CMK (cell line): ENCODE measurements at regions not wholly inside any gene's neighbourhood (a gene's known extent, or its start where the extent isn't known, plus 50 kb on each side); places are given as distances from the start of the nearest gene placed in this dataset.

Experiments used
- DNase-seq: peaks from one replicate; pipeline ENCODE4 v3.0.0-alpha.2; 2010; ENCODE audit warnings: low read depth

DNA sequence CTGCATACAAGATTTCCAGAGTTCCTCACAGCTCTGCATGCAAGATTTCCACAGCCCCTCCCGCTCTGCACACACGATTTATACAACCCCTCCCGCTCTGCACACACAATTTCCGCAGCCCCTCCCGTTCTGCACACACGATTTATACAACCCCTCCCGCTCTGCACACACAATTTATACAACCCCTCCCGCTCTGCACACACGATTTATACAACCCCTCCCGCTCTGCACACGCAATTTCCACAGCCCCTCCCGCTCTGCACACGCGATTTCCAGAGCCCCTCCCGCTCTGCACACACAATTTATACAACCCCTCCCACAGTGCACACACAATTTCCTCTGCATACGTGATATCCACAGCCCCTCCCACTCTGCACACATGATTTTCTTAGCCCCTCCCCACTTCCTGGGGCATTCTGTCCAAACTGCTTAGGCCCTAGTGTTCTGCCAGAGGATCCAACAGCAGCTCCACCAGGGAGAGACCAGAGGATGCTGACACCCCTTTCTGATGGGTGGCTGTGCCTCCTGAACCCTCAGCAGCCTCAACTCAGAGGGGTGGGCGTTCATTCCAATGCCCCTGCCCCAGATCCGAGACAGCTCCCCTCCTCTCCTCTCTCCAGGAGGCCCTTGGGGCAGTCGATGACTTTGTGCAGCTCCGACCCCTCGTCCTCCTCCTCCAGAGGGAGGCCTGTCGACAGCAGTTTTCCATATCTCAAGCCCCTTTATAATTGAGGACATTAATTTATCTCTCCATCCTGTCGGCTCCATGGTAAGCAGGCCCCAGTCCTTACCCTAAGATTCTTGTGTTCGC lies 671.7 kb downstream of the BRD1 start:
- no peak for DNase-seq

DNA sequence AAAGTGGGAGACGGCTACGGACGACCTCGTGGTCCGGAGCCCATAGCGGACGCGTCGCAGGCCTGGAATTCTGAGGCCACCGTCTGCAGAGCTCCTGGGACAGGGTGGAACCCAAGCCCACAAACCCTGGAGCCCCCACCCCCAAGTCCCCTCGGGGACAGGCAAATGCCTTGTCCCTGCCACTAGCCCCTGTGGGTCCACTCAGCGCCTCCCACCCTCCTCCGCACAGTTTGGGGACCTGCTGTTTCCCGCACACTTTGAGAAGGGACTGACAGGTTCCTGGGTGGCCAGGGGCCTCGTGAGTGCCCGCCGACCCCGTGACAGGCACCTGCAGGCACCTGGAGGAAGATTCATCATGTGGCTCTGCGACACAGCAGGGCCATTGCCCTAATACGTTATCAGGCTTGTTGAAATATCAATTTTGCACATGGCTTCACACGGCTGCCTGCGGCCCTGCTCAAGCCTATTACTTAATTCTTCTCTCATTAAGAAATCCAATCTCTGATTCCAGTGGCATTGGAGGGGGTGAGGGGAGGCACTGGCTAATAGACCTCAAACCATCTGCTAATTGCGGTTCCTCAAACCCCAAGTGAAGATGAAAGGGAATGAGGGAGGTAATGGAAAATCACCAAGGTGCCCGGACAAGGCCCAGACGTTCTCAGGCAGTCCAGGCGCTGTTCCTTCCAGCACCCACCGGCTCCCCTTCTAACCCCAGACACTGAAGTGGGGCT lies 672.5 kb downstream of the BRD1 start:
- no peak for DNase-seq

DNA sequence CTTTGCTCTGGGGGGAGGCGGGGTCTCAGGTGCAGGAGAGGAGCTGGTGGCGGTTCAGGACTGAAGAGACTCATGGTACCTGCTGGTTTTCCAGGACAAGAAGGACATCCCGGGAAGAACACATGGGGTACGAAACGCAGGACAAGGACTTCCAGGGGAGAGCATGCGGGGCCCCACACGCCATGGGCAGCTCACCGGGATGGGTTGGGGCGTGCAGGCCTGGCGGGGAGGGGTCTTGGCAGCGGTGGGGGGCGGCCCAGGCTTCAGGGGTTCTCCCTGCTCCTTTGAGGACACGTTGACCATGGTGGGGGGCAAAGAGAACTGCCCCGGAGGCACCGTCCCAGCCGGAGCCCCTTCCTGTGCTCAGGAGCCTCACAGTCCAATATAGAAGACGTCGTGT lies 673.2 kb downstream of the BRD1 start:
- DNase-seq: no peak

DNA sequence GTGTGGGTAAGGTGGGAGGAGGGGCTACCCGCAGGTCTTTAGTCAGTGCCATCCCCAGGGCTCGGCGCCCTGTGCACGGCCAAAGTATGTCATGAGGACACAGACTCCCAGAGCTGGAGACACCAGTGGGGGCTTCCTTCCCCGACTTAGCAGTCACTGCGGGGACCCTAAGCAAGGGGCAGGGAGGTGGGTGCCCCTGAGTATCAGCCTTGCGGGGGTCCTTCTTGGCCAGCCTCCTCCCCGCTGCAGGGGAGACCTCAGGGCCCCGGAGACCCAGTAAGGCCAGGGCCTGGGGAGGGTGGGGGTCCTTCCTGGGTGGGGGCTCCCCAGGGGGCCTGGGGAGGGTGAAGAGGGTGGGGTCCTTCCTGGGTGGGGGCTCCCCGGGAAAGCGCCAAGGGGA lies 673.8 kb downstream of the BRD1 start:
- no peak for DNase-seq

DNA sequence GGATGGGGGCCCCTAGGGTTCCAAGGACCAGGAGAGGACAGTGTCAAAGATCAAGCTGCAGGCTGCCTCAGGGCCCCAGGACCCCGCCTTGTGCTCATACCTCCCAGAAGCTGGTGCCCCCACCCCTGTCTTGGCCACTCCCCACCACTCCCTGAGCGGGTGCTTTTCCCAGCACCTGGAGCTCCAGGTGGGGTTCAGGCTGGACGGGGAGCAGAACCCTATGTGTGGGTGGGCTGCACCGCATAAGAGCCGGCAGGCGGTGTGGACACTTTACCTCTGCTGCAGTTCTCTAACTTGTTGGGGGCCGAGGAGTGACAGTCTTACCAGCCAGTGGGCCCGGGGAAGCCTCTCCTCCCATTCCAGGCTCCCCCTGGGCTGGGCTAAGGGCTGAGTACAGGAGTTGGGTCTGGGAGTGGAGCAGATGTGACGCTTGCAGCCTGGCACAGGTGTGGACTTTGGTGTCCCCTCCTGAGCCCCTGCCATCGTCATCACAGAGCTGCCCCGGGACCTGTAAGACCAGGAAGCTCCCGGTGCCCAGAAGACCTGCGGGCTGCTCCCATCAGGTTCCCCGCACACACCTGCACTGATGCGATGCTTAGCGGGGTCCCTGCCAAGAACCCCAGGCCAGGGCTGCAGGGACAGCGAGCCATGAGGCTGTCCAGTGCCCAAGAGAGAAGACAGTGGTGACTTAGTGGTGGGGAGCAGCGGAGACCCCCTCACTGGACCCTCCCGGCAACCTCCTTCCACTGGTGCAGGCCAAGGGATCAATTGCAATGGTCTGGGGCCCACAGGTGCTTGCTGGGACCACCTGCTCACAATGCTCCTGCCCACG lies 674.5 kb downstream of the BRD1 start:
- no peak for DNase-seq

DNA sequence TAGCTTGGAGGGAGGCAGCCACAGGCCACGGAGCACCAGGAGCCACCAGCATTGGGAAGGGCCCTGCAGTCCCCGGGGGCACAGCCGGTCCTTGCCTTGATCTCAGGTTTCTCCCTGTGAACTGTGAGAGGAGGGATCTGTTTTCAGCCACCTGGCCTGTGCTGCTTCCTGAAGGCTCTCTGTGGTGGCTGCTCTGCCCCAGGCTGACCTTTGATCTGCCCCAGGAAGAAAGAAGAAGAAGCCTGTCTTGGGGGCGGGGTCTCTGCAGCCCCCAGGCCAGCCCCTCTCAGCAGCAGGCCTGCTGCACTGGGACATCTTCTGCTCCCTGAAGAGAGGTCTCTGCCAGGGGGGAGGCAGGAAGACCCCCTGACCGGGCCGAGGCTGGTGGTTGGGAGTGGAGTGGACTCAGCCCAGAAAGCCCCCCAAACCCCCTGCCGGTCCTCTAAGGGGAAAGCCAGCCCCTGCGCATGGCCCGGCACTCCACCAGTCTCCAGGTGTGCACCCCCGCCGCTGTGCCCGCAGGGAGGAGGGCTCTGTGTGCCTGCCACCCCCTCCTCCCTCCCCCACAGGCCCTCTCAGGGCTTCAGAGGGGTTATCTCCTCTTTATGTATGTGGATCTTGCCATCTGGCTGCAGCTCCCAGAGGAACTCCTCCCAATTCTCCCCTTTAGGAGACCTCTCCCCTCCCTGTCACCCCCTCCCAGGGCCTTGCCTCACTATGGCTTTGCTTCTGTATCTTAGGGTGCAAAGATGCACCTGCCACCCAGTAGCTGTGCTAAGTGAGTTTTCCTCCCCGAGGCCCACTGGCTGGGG lies 675.3 kb downstream of the BRD1 start:
- DNase-seq: no peak

DNA sequence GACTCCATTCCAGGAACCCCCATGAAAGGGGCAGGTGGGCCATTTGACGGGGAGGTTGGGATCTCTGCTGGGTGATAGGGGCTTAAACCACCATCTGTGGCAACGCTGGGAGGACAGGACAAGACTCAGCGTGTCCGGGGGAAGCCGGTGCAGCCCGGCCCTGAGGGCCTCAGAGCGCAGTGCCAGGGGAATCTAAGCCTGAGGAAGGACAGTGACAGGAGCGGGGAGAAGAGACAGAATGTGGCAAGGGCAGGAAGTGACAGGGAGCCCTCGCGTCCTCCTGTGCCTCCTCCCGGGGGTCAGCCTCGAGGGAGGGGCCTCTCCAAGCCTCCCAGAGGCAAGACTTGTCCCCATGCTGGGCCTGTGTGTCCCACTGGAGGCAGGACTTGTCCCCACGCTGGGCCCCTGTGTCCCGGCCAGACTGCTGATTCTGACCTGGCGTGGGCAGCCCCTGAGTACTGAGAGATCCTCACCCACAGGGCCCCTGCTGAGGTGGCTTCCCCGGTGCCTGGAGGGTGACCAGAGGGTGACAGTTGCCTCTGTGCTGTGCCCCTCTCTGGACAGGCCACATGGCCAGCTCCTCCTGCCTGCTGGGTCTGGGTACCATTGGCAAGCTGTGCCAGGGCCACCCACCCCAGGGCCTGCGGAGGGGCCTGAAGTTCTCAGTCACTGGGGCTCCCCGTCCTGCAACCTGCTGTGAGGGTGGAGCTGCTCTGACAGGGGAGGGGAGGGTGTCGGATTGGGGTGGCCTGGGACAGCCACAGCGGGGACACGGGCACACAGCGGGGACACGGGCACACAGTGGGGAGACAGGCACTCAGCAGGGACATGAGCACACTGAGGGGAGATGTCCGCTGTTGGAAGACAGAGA lies 676.2 kb downstream of the BRD1 start:
- DNase-seq: no peak

DNA sequence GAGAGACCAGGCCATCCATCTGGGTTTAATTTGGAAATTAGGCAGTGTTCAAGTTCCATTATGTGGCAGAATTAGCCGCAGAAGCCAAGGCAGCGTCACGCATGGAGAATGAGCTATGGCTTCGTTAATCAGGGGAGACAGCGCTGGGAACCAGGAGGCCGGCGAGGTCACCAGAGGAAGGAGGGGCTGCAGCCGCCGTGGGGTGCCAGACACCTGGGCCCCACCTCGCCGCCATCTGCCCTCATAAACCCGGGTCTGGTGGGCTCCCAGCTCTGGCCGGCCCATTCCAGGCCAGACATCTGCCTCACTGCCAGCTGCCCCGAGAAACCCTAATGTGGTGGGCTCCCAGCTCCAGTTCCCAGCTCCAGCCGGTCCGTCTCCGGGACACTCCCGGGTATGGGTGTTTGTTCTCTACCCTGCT lies 676.9 kb downstream of the BRD1 start:
- no peak for DNase-seq

DNA sequence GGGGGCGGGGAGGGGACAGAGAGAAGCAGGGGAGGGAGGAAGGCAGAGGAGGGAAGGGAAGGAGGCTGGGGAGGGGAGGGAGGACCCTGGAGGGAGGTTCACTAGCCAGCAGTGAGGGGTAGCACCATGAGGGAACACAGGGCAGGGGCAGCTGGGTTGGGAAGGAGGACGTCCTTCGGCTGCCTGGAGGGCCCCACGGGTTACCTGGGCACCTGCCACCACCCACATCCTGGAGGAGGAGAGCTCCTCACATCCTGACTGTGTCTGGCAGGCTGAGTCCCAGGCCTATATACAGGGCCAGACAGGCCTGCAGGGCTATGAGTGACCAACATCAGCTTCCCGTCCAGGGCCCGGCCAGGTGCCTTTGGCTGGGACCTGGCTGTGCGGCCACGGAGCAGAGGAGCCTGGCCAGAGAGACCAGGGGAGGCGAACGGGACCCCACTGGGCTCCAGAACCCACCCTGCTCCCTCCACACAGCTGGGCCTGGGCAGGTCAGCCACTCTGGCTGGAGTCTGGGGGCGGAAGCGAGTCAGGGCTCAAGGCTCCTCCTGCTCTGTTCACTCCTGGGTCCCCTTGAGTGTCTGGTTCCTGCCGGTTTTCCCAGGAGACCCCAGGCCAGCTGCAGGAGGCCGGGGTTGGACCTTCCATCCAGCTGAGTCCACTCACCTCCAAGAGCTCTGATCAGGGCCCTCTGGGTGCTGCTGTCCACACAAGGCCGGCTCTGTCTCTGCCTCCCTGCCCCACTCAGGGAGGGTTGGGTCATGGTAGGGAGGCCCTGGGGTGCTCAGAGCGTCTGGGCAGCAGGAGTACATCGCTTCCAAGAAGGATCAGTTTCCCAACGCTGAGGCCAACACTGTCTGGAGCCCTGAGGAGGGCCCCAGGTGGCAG lies 677.7 kb downstream of the BRD1 start:
- DNase-seq: no peak

DNA sequence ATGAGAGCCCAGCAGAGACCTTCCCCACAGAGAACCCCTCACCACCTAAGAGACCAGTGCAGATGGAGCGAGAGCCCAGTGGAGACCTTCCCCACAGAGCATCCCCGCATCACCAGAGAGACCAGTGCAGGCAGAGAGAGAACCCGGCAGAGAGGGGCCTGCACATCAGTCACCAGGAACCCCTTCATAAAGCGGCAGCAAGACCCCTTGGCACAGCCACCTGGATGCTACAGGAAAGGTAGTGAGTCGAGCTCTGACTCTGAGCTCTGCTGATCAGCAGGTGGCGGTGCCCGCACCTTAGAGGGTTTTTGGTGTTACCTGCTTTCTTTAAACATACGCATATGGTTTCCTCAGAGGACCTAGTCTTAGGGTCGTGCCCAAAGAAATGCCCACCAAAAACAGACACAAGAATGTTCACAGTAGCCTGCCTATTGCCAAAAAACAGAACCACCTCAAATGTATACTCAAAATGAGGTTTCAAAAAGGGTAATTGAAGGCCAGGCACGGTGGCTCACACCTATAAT lies 678.7 kb downstream of the BRD1 start:
- DNase-seq: no peak

DNA sequence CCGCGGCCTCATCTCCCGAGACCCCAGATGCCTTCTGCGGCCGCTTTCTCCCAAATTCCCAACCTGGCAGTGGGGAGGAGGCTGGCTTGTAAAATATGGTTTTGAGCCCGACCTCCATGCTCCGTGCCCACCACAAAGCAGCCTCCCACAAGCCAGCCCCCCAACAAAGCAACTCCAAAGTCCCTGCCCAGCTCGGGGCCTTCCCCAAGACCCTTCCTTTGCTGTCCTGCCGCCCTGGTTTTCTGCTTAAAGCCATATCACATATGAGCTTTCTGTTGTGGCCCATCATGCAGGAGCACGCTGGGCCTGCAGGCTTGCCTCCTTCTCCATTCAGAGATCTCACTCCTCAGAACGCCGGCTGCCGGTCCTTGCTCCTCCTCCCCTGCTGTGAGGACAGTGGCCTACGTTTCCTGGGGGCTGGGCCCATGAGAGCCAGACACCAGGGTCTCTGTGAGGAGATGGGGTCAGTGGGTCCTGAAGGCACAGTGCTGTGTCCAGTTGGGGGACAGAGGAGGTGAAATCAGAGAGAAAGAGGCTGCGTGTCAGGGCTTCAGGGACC lies 680.0 kb downstream of the BRD1 start:
- DNase-seq: no peak

DNA sequence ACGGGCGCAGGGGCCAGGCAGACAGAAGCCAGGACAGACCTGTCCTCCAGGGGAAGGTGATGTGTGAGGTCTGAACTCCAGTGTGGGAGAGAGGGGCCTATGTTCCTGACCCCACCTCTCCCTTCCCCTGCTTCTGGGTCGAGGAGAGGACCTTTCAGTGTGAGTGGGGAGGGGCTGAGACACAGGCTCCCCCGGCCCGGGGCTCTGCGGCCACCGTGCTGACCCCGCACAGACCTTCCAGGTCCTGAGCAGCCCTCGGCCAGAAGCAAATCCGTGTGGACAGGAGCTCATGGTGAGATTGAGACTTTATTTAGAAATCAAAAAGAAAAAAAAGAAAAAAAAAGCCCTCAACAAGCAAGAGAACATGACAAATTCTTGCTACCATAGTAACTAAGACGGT lies 680.5 kb downstream of the BRD1 start:
- DNase-seq: no peak

DNA sequence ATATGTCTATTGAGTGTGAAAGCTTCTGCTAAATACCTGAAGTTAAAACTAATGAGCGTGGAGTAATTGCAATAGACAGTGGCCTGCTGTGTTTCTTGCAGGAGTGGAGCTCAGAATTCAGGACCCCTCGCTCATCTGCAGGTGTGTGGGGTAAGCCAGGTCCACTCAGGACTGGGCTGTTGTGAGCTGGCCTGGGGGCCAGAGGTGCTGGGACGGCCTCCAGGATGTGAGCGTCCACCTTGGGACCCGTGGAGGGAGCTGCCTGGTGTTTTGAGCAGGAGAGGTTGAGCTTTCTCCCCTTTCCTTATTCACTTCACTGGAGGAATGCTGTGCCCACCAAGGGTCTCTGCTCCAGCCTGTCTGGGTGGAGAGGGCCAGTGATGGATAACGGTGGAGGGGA lies 681.2 kb downstream of the BRD1 start:
- no peak for DNase-seq

DNA sequence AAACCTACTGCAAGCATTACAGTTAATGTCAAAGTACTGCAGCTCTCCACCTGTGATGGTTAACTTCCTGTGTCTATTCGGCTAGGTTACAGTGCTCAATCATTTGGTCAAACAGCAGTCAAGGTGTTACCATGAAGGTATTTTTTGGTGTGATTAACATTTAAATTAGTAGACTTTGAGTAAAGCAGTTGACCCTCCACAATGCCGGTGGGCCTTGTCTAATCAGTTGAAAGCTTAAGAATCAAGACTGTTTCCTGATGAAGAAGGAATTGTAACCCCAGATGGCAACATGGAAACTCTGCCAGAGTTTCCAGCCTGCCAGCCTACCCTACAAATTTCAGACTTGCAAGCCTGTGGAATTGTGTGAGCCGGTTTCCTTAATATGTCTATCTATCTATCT lies 683.9 kb downstream of the BRD1 start:
- DNase-seq: no peak

DNA sequence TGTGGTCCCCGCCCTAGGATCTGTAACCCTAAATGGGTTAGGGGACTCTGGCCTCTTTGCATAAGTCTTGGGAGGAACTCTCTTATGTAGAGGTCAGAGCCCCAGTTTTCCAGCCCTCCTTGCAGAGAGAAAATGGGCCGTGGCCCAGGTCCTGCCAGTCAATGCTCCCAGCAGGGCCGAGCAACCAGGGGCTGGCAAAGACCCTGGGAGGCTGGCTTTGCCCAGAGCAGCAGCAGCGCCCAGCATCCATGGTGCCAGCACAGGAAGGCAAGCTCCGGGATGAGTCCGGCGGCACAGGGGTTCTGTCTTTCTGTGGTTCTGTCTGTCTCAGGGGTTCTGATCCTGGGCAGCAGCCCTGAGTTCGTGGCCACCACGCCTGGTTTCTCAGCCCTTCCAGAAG lies 684.8 kb downstream of the BRD1 start:
- no peak for DNase-seq

DNA sequence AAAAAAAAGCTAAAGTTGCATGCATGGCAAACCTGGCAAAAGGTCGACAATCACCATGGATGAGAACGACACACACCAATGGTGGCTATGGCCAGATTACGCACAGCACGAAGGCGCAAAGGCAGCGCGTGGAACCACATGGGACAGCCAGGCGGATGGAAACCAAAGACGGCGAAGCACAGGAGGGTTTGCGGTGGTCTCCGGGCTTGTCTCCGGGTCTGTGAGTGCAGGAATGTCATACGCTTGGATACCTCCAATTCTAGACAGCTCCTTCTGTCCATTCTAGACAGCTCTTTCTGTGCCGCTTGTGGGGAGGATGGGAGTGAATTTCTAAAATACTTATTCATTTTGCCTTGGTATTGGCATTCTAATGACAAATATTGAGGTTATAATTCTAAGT lies 685.4 kb downstream of the BRD1 start:
- DNase-seq: no peak

DNA sequence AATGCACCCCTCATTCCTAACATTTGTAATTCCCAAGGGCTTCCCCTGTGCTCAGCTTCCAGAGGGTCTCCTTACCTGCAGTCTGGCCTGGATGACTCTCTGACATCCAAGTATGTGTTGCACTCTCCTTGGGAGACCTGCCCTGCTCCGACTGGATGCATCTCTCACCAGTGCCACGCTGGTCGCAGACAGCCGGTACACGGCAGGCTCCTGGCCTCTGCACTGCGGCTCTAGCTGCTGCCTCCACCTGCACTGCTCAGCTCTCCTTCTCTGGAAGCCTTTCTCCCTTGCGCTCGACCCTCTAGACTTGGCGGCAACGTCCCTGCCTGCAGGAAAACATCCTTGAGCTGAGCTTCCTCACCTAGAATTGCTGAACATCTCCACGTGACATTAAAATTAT lies 685.9 kb downstream of the BRD1 start:
- DNase-seq: no peak

DNA sequence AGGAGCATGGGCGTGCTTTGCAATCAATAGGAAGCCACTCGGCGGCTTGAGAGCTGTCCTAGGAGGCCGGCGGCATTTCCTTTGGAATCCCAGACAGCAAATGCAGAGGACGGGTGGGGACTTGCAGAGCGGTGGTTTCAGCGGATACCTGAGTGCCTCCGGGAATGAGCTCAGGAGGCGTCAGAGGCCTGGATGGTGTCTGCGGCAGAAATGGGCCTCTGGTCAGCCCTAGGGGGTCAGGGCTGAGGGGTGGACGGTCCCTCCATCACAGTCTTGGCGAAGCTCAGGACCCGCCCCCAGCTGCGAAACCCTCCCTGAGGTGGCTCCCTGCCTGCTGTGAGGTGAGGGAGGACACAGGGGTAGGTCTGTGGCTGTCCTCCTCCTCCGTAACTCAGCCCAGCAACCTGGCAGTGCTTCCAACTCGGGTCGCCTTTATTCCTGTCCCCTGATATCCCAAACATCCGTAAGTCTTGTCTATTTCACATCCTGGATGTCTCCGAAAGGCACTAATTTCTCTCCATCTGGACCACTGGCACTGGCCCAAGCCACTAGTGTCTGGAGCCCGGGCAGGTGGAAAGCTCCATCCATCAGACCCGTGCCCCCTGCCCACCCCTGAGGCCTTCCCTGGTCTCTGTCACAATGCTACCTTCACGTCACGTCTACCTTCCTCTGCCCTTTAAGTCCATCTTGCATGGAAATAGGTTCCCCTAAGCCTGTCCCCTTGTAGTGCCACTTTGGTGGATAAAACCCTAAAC lies 686.6 kb downstream of the BRD1 start:
- DNase-seq: no peak
